H1 (cell line): ENCODE measurements at regions not wholly inside any gene's neighbourhood (a gene's known extent, or its start where the extent isn't known, plus 50 kb on each side); places are given as distances from the start of the nearest gene placed in this dataset.

Experiments
- CEBPB ChIP-seq: IDR thresholded peaks from 2 replicates; pipeline ENCODE4 v1.6.1; 2012; ENCODE audit warnings: low read depth, low read length
- CHD1 ChIP-seq: IDR thresholded peaks from 2 replicates; pipeline ENCODE4 v1.6.1; 2012; ENCODE audit warnings: low read depth, low read length, improper control_type of control experiment
- EZH2 ChIP-seq: fragments of 200-600 bp; sonication (generic); IDR thresholded peaks from 2 replicates; pipeline ENCODE4 v1.7.1; 2012; ENCODE audit warnings: low read depth, mild to moderate bottlenecking, moderate library complexity, low read length, inconsistent platforms; ENCODE audit not compliant: severe bottlenecking
- NRF1 ChIP-seq: IDR thresholded peaks from 2 replicates; pipeline ENCODE4 v1.6.1; 2011; ENCODE audit warnings: mild to moderate bottlenecking, low read depth, low read length, improper control_type of control experiment
- POLR2A ChIP-seq, 2 experiments: IDR thresholded peaks; 1 replicate in 1 of 2; 2 replicates in 1 of 2; pipeline ENCODE4 v1.6.1; 2011; ENCODE audit warnings: low read depth in 2 of 2, low read length in 2 of 2, mild to moderate bottlenecking in 2 of 2; ENCODE audit errors: control extremely low read depth in 1 of 2
- POLR2AphosphoS5 ChIP-seq: IDR thresholded peaks from 2 replicates; pipeline ENCODE4 v1.6.1; 2011; ENCODE audit warnings: low read depth, low read length
- SAP30 ChIP-seq: fragments of 300-600 bp; sonication (generic); IDR thresholded peaks from 2 replicates; pipeline ENCODE4 v1.7.1; 2012; ENCODE audit warnings: low read length, moderate library complexity, mild to moderate bottlenecking, inconsistent platforms; ENCODE audit not compliant: insufficient read depth, insufficient replicate concordance
- TEAD4 ChIP-seq: IDR thresholded peaks from 2 replicates; pipeline ENCODE4 v1.6.1; 2012; ENCODE audit warnings: low read depth, low read length, inconsistent platforms, mixed read lengths
- TF ChIP-seq, protein P1 (sequence below), 3 experiments: IDR thresholded peaks; 1 replicate in 2 of 3; 2 replicates in 1 of 3; pipeline versions ENCODE4 v1.5.1 to v1.6.1; 2011; ENCODE audit warnings: low read length in 3 of 3, mild to moderate bottlenecking in 3 of 3, inconsistent platforms in 2 of 3, low read depth in 1 of 3, moderate library complexity in 1 of 3; ENCODE audit not compliant: insufficient read depth in 1 of 3; ENCODE audit errors: control extremely low read depth in 1 of 3
- TF ChIP-seq, protein P2 (sequence below): IDR thresholded peaks from 2 replicates; pipeline ENCODE4 v1.6.1; 2012; ENCODE audit warnings: low read length, inconsistent platforms
- TF ChIP-seq, protein P3 (sequence below): IDR thresholded peaks from 2 replicates; pipeline ENCODE4 v1.6.1; 2012; ENCODE audit warnings: inconsistent platforms

DNA sequence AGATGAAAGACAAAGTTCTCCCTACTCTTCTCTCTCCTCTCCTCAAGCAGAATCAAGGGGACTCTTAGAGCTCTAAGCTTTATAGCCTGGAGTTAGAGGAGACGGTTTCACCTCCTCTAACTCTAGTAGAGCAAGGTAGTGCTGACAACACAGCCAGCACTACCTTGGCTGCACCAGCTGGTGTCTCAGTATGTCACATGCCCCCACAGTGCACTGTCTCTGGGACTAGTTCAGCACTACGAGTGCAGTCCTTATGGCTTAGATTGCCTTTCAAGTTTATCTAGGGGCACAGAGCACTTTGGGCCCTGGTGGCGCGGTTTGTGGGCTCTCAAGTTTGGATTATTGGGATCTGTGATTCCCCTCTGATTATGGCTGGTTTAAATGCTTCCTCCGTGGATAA, 614.1 kb upstream of the NECTIN3 start:
- TF ChIP-seq, protein P1, sequence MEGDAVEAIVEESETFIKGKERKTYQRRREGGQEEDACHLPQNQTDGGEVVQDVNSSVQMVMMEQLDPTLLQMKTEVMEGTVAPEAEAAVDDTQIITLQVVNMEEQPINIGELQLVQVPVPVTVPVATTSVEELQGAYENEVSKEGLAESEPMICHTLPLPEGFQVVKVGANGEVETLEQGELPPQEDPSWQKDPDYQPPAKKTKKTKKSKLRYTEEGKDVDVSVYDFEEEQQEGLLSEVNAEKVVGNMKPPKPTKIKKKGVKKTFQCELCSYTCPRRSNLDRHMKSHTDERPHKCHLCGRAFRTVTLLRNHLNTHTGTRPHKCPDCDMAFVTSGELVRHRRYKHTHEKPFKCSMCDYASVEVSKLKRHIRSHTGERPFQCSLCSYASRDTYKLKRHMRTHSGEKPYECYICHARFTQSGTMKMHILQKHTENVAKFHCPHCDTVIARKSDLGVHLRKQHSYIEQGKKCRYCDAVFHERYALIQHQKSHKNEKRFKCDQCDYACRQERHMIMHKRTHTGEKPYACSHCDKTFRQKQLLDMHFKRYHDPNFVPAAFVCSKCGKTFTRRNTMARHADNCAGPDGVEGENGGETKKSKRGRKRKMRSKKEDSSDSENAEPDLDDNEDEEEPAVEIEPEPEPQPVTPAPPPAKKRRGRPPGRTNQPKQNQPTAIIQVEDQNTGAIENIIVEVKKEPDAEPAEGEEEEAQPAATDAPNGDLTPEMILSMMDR (IDR thresholded peaks at IDR 0.05; ENCODE audit: control extremely low read depth in 1 of 3, insufficient read depth in 1 of 3, low read depth in 1 of 3, low read length in 3 of 3) = no peak
- TF ChIP-seq POLR2AphosphoS5 (no peak), NRF1 (no peak), SAP30 (no peak), CEBPB (no peak), POLR2A (IDR thresholded peaks at IDR 0.05; ENCODE audit: control extremely low read depth in 1 of 2, low read depth in 2 of 2, low read length in 2 of 2) (no peak), EZH2 (no peak), CHD1 (no peak), TEAD4 (no peak)
- TF ChIP-seq, protein P2, sequence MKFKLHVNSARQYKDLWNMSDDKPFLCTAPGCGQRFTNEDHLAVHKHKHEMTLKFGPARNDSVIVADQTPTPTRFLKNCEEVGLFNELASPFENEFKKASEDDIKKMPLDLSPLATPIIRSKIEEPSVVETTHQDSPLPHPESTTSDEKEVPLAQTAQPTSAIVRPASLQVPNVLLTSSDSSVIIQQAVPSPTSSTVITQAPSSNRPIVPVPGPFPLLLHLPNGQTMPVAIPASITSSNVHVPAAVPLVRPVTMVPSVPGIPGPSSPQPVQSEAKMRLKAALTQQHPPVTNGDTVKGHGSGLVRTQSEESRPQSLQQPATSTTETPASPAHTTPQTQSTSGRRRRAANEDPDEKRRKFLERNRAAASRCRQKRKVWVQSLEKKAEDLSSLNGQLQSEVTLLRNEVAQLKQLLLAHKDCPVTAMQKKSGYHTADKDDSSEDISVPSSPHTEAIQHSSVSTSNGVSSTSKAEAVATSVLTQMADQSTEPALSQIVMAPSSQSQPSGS = no peak
- TF ChIP-seq, protein P3, sequence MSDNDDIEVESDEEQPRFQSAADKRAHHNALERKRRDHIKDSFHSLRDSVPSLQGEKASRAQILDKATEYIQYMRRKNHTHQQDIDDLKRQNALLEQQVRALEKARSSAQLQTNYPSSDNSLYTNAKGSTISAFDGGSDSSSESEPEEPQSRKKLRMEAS = no peak
